ENCODE measurements at regions not wholly inside any gene's neighbourhood (a gene's known extent, or its start where the extent isn't known, plus 50 kb on each side); places are given as distances from the start of the nearest gene placed in this dataset.
"Not testable (repeated sequence)": the region's sequence is repeated elsewhere in the genome, so short reads cannot be mapped to it uniquely, and the experiment has no call there.

DNA sequence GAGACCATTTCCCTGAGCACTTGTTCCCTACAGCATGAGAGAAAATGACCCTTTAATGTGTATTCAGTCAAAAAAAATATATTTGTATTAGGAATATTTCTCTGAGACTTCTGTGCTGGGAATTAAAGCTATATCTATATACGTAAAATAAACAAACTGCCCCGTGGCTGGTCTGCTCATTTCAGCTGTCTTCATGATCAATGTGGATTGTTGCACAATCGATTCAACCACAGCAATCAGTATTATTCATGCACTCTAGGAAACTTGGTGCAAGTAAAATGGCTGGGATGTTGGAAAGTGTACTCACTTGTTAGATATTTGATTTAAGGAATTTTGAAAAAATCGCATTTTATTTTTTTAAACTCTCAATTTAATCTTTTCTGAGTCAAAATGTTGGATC, 307.9 kb upstream of the ZFP42 start:
- intact Hi-C loops (cut with micrococcal nuclease) = no loop called here
- DNase-seq (no peak), ATAC-seq (no peak)

DNA sequence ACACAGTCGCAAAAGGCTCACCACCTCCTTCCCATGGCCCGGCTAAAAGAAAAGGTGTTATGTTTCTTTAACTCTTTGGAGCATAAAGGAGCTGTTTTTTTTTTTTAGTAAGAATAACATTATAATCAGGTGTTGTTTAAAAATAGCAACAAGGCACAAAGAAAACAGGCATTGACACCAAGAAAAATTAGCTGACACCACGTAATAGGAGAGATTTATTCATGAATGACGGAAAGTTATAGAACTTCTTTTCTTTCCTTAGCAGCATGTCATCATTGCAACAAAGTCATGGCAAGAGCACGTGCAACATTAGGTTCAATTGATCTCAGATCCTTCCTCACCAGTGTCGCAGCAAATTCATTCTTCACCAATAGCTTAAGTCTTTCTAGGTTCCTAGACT, 302.9 kb upstream of the ZFP42 start:
- intact Hi-C loops (cut with micrococcal nuclease) = no loop called here
- no peak for DNase-seq
- no peak for ATAC-seq

DNA sequence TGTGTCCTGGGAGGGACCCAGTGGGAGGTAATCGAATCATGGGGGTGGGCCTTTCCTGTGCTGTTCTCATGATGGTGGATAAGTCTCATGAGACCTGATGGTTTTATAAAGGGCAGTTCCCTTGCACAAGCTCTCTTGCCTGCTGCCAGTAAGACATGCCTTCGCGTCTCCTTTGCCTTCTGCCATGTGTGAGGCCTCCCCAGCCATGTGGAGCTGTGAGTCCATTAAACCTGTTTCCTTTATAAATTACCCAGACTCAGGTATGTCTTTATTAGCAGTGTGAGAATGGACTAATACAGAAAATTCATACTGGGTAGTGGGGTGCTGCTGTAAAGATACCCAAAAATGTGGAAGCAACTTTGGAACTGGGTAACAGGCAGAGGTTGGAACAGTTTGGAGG, 300.0 kb upstream of the ZFP42 start:
- ATAC-seq; DNase-seq; intact Hi-C loops (cut with micrococcal nuclease): not testable (repeated sequence)

DNA sequence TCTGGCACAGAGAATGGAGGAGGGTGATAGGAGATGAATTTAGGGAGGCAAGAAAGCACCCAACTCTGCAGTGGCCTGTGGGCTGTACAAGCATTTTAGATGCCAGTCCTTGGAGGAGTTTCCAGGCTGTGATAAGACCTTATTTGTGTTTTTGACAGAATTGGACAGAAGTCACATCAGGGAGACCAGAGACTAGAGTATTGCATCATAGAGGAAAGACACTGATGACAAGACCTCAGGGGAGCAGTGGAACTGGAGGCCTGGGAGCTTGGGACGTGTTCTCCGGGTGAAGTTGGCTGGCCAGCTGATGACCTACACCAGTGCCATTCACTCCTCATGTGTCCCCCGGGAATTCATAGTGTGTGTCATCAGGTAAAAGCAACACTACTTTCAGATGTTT, 284.0 kb upstream of the ZFP42 start:
- no peak for ATAC-seq
- intact Hi-C loops (cut with micrococcal nuclease) = no loop called here
- no peak for DNase-seq

DNA sequence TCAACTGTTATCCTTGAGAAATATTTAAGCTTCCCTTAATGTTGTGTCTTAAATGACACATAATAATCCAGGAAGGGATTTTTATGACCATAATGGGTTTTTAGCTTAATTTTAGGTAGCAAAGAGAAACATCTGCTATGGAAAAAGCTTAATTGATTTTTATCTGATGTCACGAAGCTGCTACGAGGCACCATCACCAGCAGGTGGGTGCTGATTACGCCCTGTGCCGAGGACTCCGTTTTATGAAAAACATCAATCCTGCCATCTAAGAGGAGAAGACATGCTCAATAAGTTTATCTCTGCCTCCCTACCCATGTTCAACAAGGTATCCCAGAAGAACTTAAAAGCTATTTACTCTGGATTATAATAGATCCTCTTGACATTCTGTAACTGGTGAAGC, 280.6 kb upstream of the ZFP42 start:
- DNase-seq = no peak
- ATAC-seq = no peak
- intact Hi-C loops (cut with micrococcal nuclease) = no loop called here

DNA sequence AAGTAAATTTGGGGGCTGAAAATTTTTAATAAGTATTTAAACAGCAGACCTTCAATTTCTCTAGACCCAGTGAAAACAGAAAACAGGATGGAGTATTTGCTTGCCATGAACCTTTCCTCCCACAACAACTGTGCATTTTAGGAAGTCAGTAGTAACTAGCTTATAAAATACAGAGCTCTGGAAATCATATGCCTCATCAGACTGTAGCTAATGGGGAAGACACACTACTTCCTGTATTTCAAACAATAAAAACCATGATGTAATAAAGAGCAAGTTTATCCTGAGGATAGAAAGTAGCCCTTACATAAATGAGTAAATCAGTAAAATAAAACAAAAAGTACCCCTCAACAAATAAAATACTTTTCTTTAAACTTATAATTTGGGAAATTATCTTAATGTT, 280.1 kb upstream of the ZFP42 start:
- no peak for ATAC-seq
- intact Hi-C loops (cut with micrococcal nuclease) = no loop called here
- no peak for DNase-seq

DNA sequence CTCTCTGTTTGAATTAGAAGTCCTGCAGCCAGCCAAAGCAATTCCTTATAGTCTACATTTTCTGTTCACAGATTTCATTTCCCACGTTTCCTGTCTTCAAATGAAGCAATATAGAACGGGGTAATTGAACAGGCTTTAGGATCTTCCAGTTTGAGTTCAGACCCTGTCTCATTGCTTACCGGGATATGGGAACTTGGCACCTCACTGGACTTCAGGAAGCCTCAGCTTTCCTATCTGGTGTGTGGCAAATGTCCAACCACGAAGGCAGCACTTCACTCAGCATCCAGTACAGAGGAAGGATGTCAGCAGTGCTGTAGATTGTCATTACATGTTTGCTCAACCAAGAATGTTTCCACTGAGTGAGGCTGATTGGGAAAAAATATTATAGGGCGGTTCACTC, 271.1 kb upstream of the ZFP42 start:
- intact Hi-C loops (cut with micrococcal nuclease) = no loop called here
- ATAC-seq (no peak), DNase-seq (no peak)

DNA sequence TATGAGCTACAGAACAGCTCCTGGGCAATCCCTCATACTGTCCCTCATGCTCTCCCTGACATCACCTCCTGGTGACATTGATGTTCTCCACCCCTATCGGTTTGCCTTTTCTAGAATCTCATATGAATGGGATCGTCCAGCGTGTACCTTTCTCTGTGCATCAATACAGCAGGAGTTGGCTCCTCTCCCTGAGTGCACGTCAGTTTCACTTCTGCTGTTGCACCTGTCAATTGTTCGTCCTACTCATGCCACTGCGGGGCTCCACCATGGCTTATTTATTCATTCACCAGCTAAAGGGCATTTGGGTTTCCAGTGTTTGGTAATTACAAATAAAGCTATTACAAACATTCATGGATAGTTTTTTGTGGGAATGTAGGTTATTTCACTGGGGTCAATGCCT, 269.1 kb upstream of the ZFP42 start:
- intact Hi-C loops (cut with micrococcal nuclease) = no loop called here
- no peak for ATAC-seq
- no peak for DNase-seq

DNA sequence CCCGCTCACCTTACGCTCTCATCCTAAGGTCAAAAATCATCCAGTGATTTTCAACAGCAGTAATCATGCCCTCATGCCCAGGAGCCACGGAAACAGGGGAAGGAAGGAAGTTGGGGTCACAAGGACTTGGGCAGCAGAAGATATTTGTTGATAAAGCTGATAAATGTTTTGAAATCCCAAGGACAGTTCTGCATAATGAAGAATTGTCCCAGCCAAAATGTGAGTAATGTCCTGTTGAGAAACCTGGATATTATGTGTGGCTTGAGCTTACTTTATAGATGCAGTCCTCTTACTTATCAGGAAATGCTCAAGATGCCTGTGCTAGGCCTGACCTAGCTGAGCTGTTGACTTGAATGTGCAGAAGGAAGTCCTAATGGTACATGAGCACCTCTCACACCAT, 263.0 kb upstream of the ZFP42 start:
- no peak for ATAC-seq
- DNase-seq = no peak
- intact Hi-C loops (cut with micrococcal nuclease) = no loop called here

DNA sequence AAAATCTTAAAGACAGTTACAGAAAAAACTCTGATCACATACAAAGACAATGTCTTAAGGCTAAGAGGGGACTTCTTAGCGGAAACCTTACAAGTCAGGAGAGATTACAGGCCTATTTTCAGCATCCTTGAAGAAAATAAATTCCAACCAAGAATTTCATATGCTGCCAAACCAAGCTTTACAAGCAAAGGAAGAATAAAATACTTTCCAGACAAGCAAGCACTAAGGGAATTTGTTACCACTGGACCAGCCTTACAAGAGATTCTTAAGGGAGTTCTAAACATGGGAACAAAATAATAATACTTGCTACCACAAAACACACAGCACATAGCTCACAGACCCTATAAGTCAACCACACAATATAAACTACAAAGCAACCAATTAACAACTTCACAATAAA, 255.8 kb upstream of the ZFP42 start:
- DNase-seq (no peak), ATAC-seq (no peak)
- intact Hi-C loops (cut with micrococcal nuclease) = no loop called here

DNA sequence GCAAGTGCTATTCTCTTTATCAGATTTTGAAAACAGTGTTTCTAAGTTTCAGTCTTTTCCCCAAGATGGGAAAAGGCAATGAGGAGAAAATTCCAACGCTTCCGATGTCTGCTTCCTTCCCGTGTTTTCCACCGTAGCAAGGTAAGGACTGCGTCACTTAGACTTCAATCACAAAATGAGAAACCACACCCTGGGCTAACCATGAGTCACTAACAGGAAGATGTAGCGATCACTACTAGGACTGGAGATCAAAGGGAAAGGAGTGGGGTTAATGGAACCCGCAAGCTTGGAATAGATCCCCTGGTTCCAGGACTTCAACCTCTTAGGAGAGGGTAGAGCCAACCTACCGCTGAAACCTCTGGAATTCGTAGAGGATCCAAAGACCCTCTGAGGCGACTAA, 250.7 kb upstream of the ZFP42 start:
- ATAC-seq = no peak
- intact Hi-C loops (cut with micrococcal nuclease) = no loop called here
- DNase-seq = no peak

DNA sequence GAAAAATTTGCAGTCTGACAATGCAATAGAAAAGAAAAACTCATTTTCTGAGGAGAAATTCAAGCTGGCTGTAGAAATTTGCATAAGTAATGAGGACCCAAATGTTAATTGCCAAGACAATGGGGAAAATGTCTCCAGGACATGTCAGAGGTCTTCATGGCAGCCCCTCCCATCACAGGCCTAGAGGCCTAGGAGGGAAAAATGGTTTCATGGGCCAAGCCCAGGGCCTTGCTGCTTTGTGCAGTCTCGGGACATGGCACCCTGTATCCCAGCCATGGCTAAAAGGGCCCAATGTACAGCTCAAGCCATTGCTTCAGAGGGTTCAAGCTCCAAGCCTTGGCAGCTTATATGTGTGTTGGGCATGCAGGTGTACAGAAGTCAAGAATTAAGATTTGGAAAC, 244.9 kb upstream of the ZFP42 start:
- ATAC-seq; intact Hi-C loops (cut with micrococcal nuclease); DNase-seq: not testable (repeated sequence)

DNA sequence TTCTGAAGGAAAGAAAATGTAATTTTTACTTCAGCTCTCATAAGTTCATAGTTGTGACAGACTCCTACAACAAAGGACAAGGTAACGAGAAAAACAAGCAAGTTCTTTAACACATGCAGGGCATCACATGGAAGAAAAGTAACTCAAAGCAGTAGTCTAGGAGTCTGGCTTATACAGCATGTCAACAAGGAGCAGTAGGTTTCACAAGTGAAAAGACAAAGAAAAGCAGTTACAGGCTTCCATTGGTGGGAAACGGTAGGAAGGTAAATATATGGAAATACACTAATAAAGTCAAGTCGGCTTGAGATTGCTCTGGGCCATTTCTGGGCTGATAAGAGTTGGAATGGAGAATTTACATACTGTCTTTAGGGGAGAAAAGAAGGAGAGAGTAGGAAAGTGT, 228.4 kb upstream of the ZFP42 start:
- no peak for DNase-seq
- no peak for ATAC-seq
- intact Hi-C loops (cut with micrococcal nuclease) = no loop called here

DNA sequence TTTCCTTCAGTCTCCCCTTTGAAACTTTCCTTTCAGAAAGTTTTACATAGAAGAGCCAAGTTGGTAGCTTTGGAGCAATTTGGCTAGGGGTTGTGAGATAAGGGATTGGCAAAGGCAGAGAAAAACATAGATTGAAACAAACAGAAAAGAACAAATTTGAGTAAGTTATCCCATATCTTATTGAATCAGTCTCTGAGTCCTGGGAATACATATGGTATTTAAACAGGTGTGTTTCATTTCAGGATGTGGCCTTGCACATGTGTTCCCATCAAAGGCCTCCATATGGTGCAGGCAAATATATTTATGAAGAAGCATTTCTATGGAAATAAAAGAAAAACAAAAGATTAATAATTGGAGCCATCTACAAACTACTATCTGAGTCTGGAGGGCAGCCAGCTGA, 227.9 kb upstream of the ZFP42 start:
- ATAC-seq = no peak
- DNase-seq = no peak
- intact Hi-C loops (cut with micrococcal nuclease) = no loop called here

DNA sequence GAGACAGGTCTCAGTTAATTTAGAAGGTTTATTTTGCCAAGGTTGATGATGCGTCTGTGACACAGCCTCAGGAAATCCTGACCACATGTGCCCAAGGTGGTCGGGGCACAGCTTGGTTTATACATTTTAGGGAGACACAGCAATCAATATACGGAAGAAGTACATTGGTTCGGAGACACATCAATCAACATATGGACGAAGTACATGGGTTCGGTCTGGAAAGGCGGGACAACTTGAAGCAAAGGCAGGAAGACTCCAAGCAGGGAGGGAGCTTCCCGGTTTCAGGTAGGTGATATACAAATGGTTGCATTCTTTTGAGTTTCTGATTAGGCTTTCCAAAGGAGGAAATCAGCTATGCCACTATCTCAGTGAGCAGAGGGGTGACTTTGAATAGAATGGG, 225.2 kb upstream of the ZFP42 start:
- ATAC-seq (no peak), DNase-seq (no peak)
- intact Hi-C loops (cut with micrococcal nuclease) = no loop called here

DNA sequence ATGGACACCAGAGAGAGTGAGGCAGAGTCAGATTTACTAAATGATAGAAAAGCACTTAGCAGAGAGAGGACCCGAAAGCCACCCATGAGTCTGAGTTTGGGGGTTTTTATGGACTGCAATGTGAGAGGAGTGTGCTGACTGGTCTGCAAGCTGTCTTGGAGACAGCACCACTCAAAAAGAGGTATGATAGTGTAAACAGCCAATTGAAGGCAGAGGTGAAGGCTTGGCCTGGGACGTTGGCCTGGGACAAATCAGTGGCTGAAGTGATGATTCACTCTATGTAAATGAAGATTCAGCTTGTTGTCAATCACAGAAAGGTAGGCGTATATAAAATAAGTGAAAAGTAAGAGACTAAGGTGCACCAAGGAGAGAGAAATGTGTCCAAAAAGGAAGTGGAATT, 217.6 kb upstream of the ZFP42 start:
- DNase-seq (no peak), ATAC-seq (no peak)
- intact Hi-C loops (cut with micrococcal nuclease) = no loop called here

DNA sequence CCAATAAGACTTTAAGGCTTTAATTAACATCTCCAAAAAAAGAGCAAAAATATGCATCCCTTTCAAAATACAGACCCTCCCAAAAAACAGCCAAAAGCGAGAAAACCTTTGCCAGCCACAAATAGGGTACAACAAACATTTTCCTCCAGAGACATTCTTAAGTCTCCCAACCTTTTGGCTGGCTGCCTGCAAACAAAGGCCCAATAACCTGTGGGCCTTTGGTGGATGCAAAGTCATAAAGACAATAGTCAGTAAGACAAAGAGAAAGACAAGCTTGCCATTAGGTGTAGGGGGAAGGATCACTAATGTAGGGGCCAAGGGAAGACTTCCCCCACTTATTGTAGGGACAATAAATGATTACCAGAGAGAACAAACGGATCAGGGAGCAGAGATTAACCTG, 215.5 kb upstream of the ZFP42 start:
- DNase-seq (no peak), ATAC-seq (no peak)
- intact Hi-C loops (cut with micrococcal nuclease) = no loop called here

DNA sequence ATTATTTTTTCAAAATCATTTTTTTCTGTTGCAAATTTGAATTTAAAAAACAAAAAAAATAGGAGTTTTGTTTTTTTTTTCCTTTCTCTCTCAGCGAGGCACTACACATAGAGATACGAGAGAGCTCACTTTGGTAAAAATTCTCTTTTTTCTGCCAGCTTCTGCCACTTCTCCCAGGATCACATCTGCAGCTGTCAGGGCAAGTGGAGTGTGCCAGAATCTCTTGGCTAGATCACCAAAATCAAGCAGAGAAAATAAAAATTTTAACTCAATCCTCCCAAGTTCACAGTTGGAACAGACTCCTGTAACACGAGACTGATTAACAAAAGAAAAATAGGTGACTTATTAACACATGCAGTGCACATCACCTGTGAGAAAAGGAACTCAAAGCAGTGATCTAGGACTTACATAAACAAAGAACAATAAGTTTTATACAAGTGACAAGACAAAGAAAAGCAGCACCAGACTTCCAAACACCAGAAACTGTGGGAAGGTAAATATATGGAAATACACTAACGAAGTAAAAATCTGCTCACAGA, 213.2 kb upstream of the ZFP42 start:
- DNase-seq (no peak), ATAC-seq (no peak)
- intact Hi-C loops (cut with micrococcal nuclease) = no loop called here

DNA sequence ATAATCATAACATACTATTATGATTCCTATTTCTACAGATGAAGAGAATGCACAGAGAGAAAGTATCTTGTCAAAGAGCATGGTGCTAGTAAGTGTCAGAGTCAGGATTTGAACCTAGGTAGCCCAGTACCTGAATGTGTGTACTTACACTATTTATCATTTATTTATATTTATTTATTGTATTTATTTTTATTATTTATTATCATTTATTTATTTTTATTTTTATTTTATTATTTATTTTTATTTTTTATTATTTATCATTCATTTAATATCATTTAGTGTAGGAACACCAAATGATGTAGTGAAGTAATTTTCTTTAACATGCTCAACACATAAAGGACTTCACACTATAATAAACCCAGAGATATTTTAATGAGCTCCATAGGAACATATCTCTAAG, 209.4 kb upstream of the ZFP42 start:
- no peak for DNase-seq
- intact Hi-C loops (cut with micrococcal nuclease) = no loop called here
- ATAC-seq = no peak

DNA sequence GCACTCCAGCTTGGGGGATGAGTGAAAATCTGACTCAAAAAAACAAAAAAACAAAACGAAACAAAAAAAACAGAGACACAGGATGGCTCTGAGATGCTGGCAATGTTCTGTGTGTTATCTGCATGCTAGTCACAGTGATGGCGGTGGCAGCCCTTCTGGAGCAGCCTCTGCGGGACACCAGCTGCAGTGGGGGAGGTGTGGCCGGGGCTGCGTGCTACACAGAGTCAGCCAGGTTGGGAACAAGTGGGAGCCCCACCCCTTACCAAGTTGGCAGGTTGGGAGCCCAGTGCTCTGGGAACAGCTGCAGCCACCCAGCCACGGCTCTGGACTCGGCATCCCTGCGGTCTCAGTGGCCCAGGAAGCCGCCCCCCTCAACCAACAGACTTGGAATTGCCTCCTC, 206.5 kb upstream of the ZFP42 start:
- ATAC-seq = no peak
- intact Hi-C loops (cut with micrococcal nuclease) = no loop called here
- DNase-seq = no peak

DNA sequence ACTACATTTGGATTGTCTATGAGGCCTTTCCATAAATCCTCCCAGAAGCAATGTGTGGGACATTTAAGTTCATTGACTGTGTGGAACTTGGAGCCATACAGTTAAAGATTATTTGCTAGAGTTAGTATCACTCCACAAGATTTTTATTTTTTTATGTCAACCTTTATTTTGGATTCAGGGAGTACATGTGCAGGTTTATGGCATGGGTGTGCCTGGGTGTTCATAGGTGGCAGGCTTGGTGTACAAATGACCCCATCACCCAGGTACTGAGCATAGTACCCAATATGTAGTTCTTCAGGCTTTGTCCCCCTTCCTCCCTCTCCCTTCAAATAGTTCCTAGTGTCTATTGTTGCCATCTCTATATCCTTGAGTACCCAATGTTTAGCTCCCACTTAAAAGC, 199.8 kb upstream of the ZFP42 start:
- DNase-seq = no peak
- ATAC-seq = no peak
- intact Hi-C loops (cut with micrococcal nuclease) = no loop called here

DNA sequence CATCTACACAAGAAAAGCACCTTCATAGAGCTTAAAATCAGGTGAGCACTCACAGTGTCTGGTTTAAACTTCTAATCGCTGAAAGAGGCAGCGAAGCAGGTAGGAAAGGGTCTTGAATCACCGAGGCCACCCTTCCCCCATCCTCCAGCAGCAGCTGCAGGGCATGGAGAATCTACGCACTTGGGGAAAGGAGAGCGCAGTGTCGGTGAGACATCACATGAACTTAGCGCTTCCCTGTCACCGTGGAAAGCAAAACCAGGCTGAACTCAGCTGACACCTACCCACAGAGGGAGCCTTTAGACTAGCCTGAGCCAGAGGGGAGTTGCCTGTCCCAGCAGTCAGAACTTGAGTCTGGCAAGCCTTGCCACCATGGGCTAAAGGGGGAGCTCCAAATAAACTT, 197.2 kb upstream of the ZFP42 start:
- no peak for ATAC-seq
- DNase-seq = no peak
- intact Hi-C loops (cut with micrococcal nuclease) = no loop called here
